Adrenal gland (tissue), 5 donors: ENCODE measurements at regions not wholly inside any gene's neighbourhood (a gene's known extent, or its start where the extent isn't known, plus 50 kb on each side); places are given as distances from the start of the nearest gene placed in this dataset.

Experiments used
- POLR2A ChIP-seq, 2 donors: fragments of 450-650 bp; IDR thresholded peaks; one replicate each; pipeline ENCODE4 v1.6.1; 2017; ENCODE audit warnings: antibody characterized with exemption in 2 of 2, mild to moderate bottlenecking in 2 of 2, moderate library complexity in 1 of 2
- TF ChIP-seq, protein P1 (sequence below), 6 experiments: fragments of 450-650 bp in 4 of 6; fragments of 200-600 bp in 2 of 6; sonication (generic) in 1 of 6; IDR thresholded peaks; 1 replicate in 5 of 6; 2 replicates in 1 of 6; pipeline versions ENCODE4 v1.5.1 to v1.8.0; 2016 to 2021; ENCODE audit warnings: antibody characterized with exemption in 6 of 6, mild to moderate bottlenecking in 2 of 6, moderate library complexity in 1 of 6
- donor health status: DM: no; HTN: no; CAD: no.

- no peak for TF ChIP-seq POLR2A (IDR thresholded peaks at IDR 0.05)
- TF ChIP-seq, protein P1, sequence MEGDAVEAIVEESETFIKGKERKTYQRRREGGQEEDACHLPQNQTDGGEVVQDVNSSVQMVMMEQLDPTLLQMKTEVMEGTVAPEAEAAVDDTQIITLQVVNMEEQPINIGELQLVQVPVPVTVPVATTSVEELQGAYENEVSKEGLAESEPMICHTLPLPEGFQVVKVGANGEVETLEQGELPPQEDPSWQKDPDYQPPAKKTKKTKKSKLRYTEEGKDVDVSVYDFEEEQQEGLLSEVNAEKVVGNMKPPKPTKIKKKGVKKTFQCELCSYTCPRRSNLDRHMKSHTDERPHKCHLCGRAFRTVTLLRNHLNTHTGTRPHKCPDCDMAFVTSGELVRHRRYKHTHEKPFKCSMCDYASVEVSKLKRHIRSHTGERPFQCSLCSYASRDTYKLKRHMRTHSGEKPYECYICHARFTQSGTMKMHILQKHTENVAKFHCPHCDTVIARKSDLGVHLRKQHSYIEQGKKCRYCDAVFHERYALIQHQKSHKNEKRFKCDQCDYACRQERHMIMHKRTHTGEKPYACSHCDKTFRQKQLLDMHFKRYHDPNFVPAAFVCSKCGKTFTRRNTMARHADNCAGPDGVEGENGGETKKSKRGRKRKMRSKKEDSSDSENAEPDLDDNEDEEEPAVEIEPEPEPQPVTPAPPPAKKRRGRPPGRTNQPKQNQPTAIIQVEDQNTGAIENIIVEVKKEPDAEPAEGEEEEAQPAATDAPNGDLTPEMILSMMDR (IDR thresholded peaks at IDR 0.05), result no peak
Measured at GRCh38 chr10:130956251-130956650, 355.3 kb downstream of the TCERG1L start.
